ENCODE measurements at regions not wholly inside any gene's neighbourhood (a gene's known extent, or its start where the extent isn't known, plus 50 kb on each side); places are given as distances from the start of the nearest gene placed in this dataset.

DNA sequence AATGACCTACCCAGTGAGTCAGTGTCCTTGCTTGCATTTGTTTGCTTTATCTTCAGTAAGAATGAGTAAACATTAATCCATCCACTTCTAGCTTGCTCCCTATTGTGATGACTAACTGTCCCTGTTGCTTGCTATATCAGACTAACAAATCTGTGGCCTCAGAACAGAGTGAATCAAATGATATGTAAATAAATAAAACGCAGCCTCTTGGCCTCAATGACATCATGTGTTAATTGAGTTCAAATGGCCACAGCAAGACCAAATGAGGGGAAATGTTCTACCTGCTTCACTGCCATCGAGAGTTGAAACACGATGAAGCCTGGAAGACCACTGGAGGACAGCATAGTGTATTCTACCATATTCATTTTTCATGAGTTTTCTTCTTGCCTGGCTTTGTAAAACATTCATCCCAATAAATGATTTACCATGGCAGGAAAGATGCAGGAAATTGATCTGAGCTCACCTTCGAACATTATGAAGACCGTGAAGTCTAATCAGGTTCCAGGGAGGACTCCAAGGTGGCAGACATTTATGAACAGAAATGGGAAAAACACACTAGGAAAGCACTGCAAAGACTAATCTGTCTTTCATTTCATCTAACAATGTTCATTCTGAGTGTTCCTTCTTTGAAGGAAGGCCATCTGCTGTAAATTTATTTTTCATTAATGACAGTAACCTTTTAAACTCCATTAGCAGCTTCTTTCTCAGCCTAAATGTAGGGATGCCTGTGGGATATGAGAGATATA lies 1144.5 kb downstream of the TUSC7 start:
- no peak overlapping the region for H3K27ac ChIP-seq (ENCODE audit: low read depth, low read length)
- no peak overlapping the region for H2AK5ac ChIP-seq (ENCODE audit: low read depth, low read length)
- no peak overlapping the region for H4K8ac ChIP-seq (ENCODE audit: extremely low read depth, insufficient read depth, low read length)
- no peak overlapping the region for H3K4me2 ChIP-seq (ENCODE audit: insufficient read depth in 1 of 2, low read depth in 2 of 2, low read length in 2 of 2)
- ChIA-PET CTCF (ENCODE audit: partially characterized antibody) (no interaction called here), POLR2A (ENCODE audit: partially characterized antibody) (no interaction called here)
- H3K79me1 ChIP-seq (ENCODE audit: low read depth, low read length) = no peaks in the 10 kb centered on the region
- H4K5ac ChIP-seq (ENCODE audit: insufficient read length, low read depth, low read length) = no peak overlapping the region
- no peaks in the 10 kb centered on the region for H3K36me3 ChIP-seq (ENCODE audit: control insufficient read depth in 2 of 4, insufficient read depth in 4 of 4, low read length in 3 of 4)
- no peak overlapping the region for H2BK12ac ChIP-seq (ENCODE audit: low read depth, low read length)
- no peak overlapping the region for H2AFZ ChIP-seq (ENCODE audit: low read length)
- no peak overlapping the region for H2BK15ac ChIP-seq (ENCODE audit: low read length)
- 96% methylated on average over 5 of the region's 5 CpGs; no CpG with 5 or more reads in 1 of the 2 experiments for WGBS, 2 experiments (ENCODE audit: extremely low coverage in 1 of 2, insufficient coverage in 1 of 2, insufficient read length in 1 of 2, insufficient replicate concordance in 2 of 2, low coverage in 1 of 2, low lambda C conversion rate in 2 of 2, missing lambda C conversion rate in 1 of 2)
- no peak overlapping the region for H3K18ac ChIP-seq (ENCODE audit: extremely low read depth, low read length)
- no peaks in the 10 kb centered on the region for H3K27me3 ChIP-seq (replicated peaks in 1 of 4; ENCODE audit: control insufficient read depth in 3 of 4, extremely low read depth in 1 of 4, insufficient read depth in 3 of 4, low read length in 3 of 4)
- no peak for DNase-seq (ENCODE audit: low read depth in 1 of 2, low spot score in 2 of 2)
- H3K23ac ChIP-seq (ENCODE audit: insufficient read length) = no peak overlapping the region
- no peak overlapping the region for H3K14ac ChIP-seq (ENCODE audit: insufficient read length)
- no peaks in the 10 kb centered on the region for H3K23me2 ChIP-seq (ENCODE audit: low read depth, low read length)
- no peak overlapping the region for H4K91ac ChIP-seq (replicated peaks; ENCODE audit: insufficient read length, low read length)
- H3K4ac ChIP-seq (replicated peaks; ENCODE audit: insufficient read length, low read depth, low read length) = no peak overlapping the region
- H3K4me1 ChIP-seq (replicated peaks in 1 of 4; ENCODE audit: control insufficient read depth in 3 of 4, insufficient read depth in 4 of 4, low read length in 3 of 4) = no peaks in the 10 kb centered on the region
- no peak overlapping the region for H3K9ac ChIP-seq (replicated peaks in 1 of 4; ENCODE audit: extremely low read depth in 1 of 4, low read depth in 3 of 4, low read length in 3 of 4)
- no peak overlapping the region for H2BK5ac ChIP-seq (ENCODE audit: low read depth, low read length)
- H3K56ac ChIP-seq (replicated peaks; ENCODE audit: insufficient read length, low read depth, low read length) = no peak overlapping the region
- H2BK120ac ChIP-seq (replicated peaks; ENCODE audit: low read depth, low read length) = no peak overlapping the region
- no peak overlapping the region for H3K4me3 ChIP-seq (ENCODE audit: extremely low read depth in 1 of 4, insufficient read depth in 2 of 4, low read depth in 3 of 4, low read length in 4 of 4)
- no peaks in the 10 kb centered on the region for H4K20me1 ChIP-seq (replicated peaks in 1 of 2; ENCODE audit: control insufficient read depth in 1 of 2, insufficient read depth in 2 of 2, low read length in 2 of 2)
- no peak overlapping the region for H2BK20ac ChIP-seq (ENCODE audit: low read length)
- no peaks in the 10 kb centered on the region for H3K9me3 ChIP-seq (ENCODE audit: insufficient read depth in 2 of 2, low read depth in 1 of 2, low read length in 1 of 2)
- no peak for FAIRE-seq
- H3K79me2 ChIP-seq (ENCODE audit: control insufficient read depth in 1 of 2, insufficient read depth in 2 of 2, low read length in 2 of 2) = no peaks in the 10 kb centered on the region
- no peak for TF ChIP-seq RBBP5 (IDR thresholded peaks at IDR 0.05; ENCODE audit: borderline replicate concordance, low read depth, low read length)
- TF ChIP-seq TEAD4 (IDR thresholded peaks at IDR 0.05; ENCODE audit: low read depth, low read length) = no peak
- TF ChIP-seq CBX5 (IDR thresholded peaks at IDR 0.05; ENCODE audit: low read depth, low read length) = no peak
- TF ChIP-seq SP1 (IDR thresholded peaks at IDR 0.05; ENCODE audit: low read depth, low read length) = no peak
- TF ChIP-seq ASH2L (IDR thresholded peaks at IDR 0.05; ENCODE audit: low read length) = no peak
